Body of pancreas (tissue), 4 donors: ENCODE measurements at regions not wholly inside any gene's neighbourhood (a gene's known extent, or its start where the extent isn't known, plus 50 kb on each side); places are given as distances from the start of the nearest gene placed in this dataset.

Experiments used
- CTCF ChIP-seq, 7 experiments: fragments of 450-650 bp in 4 of 7; fragments of 200-600 bp in 3 of 7; sonication (generic) in 3 of 7; IDR thresholded peaks; one replicate each; pipeline ENCODE4 v1.5.1; 2016 to 2019; ENCODE audit warnings: antibody characterized with exemption in 7 of 7
- POLR2A ChIP-seq, 3 donors: fragments of 450-650 bp; IDR thresholded peaks; one replicate each; pipeline ENCODE4 v1.6.1; 2016; ENCODE audit warnings: antibody characterized with exemption in 3 of 3, mild to moderate bottlenecking in 2 of 3

- TF ChIP-seq CTCF (IDR thresholded peaks at IDR 0.05) (no peak), POLR2A (IDR thresholded peaks at IDR 0.05) (no peak)
These were observed 262.6 kb upstream of the THBS1 start for GRCh38 chr15:39318231-39318630.
